SU-DHL-6 (cell line): ENCODE measurements at regions not wholly inside any gene's neighbourhood (a gene's known extent, or its start where the extent isn't known, plus 50 kb on each side); places are given as distances from the start of the nearest gene placed in this dataset.

Experiments used
- H2AFZ ChIP-seq: fragments of 200-600 bp; sonication (generic); 2 replicates; pipeline ENCODE4 v1.6.1; 2014; ENCODE audit warnings: low read depth, mild to moderate bottlenecking, moderate library complexity, mixed read lengths, antibody characterized with exemption, low read length; ENCODE audit not compliant: severe bottlenecking
- H3F3A ChIP-seq: fragments of 200-600 bp; shearing (Covaris generic); 2 replicates; pipeline ENCODE4 v1.6.0; 2016; ENCODE audit warnings: antibody characterized with exemption, mild to moderate bottlenecking; ENCODE audit not compliant: insufficient read depth
- H3K27ac ChIP-seq: fragments of 200-600 bp; sonication (generic); 2 replicates; pipeline ENCODE4 v1.5.1; 2016; ENCODE audit warnings: low read depth, mild to moderate bottlenecking, low read length, moderate library complexity, mixed read lengths
- H3K27me3 ChIP-seq: fragments of 200-600 bp; sonication (generic), shearing (Covaris generic); 2 replicates; pipeline ENCODE4 v1.6.0; 2014; ENCODE audit warnings: mild to moderate bottlenecking, low read length
- H3K36me3 ChIP-seq: fragments of 200-600 bp; sonication (generic); 2 replicates; pipeline ENCODE4 v1.6.1; 2014; ENCODE audit warnings: mild to moderate bottlenecking, low read length, mixed read lengths
- H3K4me2 ChIP-seq: fragments of 300-600, 200-600 bp; shearing (Covaris generic), sonication (generic); 2 replicates; pipeline ENCODE4 v1.6.0; 2014; ENCODE audit warnings: low read length, low read depth, mild to moderate bottlenecking; ENCODE audit not compliant: poor library complexity, severe bottlenecking
- H3K4me3 ChIP-seq: fragments of 200-600 bp; sonication (generic); 2 replicates; pipeline ENCODE4 v1.5.1; 2014; ENCODE audit warnings: antibody characterized with exemption, low read length, mild to moderate bottlenecking, mixed read lengths; ENCODE audit not compliant: insufficient read depth, poor library complexity, severe bottlenecking
- H3K79me2 ChIP-seq: fragments of 200-600 bp; sonication (generic); 2 replicates; pipeline ENCODE4 v1.6.1; 2014; ENCODE audit warnings: mild to moderate bottlenecking, low read length, moderate library complexity; ENCODE audit not compliant: insufficient read depth
- H3K9ac ChIP-seq: fragments of 200-600 bp; sonication (generic); 2 replicates; pipeline ENCODE4 v1.7.0; 2014; ENCODE audit warnings: mild to moderate bottlenecking, low read length
- H3K9me2 ChIP-seq: fragments of 200-600 bp; sonication (generic); replicated peaks from 2 replicates; pipeline ENCODE4 v1.6.1; 2014; ENCODE audit warnings: low read length; ENCODE audit not compliant: insufficient read depth
- H3K9me3 ChIP-seq: fragments of 200-600 bp; sonication (generic); 2 replicates; pipeline ENCODE4 v1.6.1; 2014; ENCODE audit warnings: low read length, mixed read lengths; ENCODE audit not compliant: insufficient read depth
- H4K20me1 ChIP-seq: fragments of 200-600 bp; sonication (generic); 2 replicates; pipeline ENCODE4 v1.6.1; 2014; ENCODE audit warnings: low read depth, mild to moderate bottlenecking, antibody characterized with exemption, low read length, moderate library complexity, mixed read lengths
- EZH2phosphoT487 ChIP-seq: fragments of 200-600 bp; sonication (generic), shearing (Covaris generic); conservative IDR thresholded peaks from 2 replicates; pipeline ENCODE4 v1.6.1; 2018; ENCODE audit warnings: mild to moderate bottlenecking, antibody characterized with exemption, low read length, moderate library complexity, mixed read lengths
- TF ChIP-seq, protein P1 (sequence below): fragments of 200-600 bp; sonication (generic); IDR thresholded peaks from one replicate; pipeline ENCODE4 v1.5.1; 2017; ENCODE audit warnings: antibody characterized with exemption, mild to moderate bottlenecking, low read length, moderate library complexity; ENCODE audit not compliant: insufficient read depth, poor library complexity, severe bottlenecking

DNA sequence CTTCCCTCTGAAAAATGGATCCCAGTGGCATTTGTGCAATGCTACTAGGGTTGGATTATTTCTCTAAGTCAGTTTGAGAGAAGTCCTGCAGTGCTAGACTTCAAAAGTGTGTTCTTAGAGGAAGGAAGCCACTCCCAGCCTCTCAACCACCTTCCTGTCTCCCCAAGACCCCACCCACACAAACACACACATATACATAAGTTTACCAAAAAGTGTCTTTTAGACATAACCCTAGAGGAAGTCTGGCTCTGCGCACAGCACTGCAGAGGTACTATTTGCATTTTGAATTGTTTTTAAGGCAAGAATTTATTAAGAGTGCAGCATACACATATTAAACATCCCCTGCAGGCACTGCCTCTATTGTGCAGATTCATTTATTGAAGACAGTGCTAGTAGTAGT lies 127.3 kb downstream of the HHIPL2 start:
- Histone ChIP-seq H3K9me3 (no peaks in the 10 kb centered on the region), H3F3A (no peaks in the 10 kb centered on the region), H3K79me2 (no peaks in the 10 kb centered on the region), H3K36me3 (no peaks in the 10 kb centered on the region), H3K4me2 (no peak overlapping the region), H2AFZ (no peak overlapping the region), H3K27ac (no peak overlapping the region), H3K9me2 (no peaks in the 10 kb centered on the region), H4K20me1 (no peaks in the 10 kb centered on the region), H3K9ac (no peak overlapping the region), H3K4me3 (no peak overlapping the region), H3K27me3 (no peaks in the 10 kb centered on the region)
- TF ChIP-seq, protein P1, sequence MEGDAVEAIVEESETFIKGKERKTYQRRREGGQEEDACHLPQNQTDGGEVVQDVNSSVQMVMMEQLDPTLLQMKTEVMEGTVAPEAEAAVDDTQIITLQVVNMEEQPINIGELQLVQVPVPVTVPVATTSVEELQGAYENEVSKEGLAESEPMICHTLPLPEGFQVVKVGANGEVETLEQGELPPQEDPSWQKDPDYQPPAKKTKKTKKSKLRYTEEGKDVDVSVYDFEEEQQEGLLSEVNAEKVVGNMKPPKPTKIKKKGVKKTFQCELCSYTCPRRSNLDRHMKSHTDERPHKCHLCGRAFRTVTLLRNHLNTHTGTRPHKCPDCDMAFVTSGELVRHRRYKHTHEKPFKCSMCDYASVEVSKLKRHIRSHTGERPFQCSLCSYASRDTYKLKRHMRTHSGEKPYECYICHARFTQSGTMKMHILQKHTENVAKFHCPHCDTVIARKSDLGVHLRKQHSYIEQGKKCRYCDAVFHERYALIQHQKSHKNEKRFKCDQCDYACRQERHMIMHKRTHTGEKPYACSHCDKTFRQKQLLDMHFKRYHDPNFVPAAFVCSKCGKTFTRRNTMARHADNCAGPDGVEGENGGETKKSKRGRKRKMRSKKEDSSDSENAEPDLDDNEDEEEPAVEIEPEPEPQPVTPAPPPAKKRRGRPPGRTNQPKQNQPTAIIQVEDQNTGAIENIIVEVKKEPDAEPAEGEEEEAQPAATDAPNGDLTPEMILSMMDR = no peak
- TF ChIP-seq EZH2phosphoT487 = no peak

DNA sequence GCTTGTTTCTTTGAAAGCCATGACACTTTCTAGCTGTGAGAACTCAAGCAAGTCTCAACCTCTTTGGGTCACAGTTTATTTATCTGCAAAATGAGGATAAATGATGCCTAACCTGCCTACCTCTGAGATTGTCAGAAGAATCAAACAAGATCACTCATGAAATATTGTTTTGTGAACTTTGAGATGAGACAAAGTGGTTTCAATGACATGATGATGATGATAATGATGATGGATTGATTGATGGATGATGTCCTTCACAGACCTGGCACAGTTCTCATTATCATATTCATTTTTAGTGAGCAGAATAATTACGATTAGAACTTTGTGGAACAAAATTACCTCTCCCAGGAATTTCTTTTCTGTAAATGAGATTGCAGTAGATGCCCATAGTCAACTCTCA lies 129.2 kb downstream of the HHIPL2 start:
- no peak overlapping the region for H3K9ac ChIP-seq
- no peaks in the 10 kb centered on the region for H3K27me3 ChIP-seq
- H4K20me1 ChIP-seq = no peaks in the 10 kb centered on the region
- no peak overlapping the region for H2AFZ ChIP-seq
- no peaks in the 10 kb centered on the region for H3F3A ChIP-seq
- TF ChIP-seq EZH2phosphoT487 = no peak
- TF ChIP-seq, protein P1 = no peak
- no peaks in the 10 kb centered on the region for H3K9me3 ChIP-seq
- no peaks in the 10 kb centered on the region for H3K79me2 ChIP-seq
- no peaks in the 10 kb centered on the region for H3K9me2 ChIP-seq
- H3K4me3 ChIP-seq = no peak overlapping the region
- H3K4me2 ChIP-seq = no peak overlapping the region
- no peaks in the 10 kb centered on the region for H3K36me3 ChIP-seq
- no peak overlapping the region for H3K27ac ChIP-seq

DNA sequence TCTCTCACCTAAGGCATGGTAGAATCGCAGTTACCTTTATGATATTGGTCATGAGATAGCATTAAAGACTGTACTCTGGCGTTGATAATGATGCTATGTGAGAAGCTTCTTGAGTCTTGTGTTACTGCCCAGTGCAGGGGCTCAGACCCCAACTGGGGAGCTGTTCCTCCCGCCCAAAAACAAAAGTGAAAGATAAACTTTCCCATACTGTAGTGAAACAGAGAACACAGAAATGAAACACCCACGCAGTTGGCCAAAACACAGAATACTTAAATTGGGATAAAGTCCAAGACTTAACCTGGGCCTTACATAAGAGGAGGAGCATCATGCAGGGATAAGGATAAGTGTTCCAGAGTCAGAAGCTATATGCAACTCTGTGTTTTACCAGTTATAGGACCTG lies 130.6 kb downstream of the HHIPL2 start:
- Histone ChIP-seq H2AFZ (no peak overlapping the region), H3K27me3 (no peaks in the 10 kb centered on the region)
- no peak for TF ChIP-seq EZH2phosphoT487
- TF ChIP-seq, protein P1 = no peak

More for the DNA sequence above, 130.6 kb downstream of the HHIPL2 start:
- Histone ChIP-seq H3K36me3 (no peaks in the 10 kb centered on the region), H4K20me1 (no peaks in the 10 kb centered on the region), H3K4me2 (no peak overlapping the region), H3K4me3 (no peak overlapping the region), H3K27ac (no peak overlapping the region), H3K9ac (no peak overlapping the region), H3K79me2 (no peaks in the 10 kb centered on the region), H3K9me2 (no peaks in the 10 kb centered on the region), H3F3A (no peaks in the 10 kb centered on the region), H3K9me3 (no peaks in the 10 kb centered on the region)
